HG02588 (cell line): ENCODE measurements at regions not wholly inside any gene's neighbourhood (a gene's known extent, or its start where the extent isn't known, plus 50 kb on each side); places are given as distances from the start of the nearest gene placed in this dataset.
"Not testable (repeated sequence)": the region's sequence is repeated elsewhere in the genome, so short reads cannot be mapped to it uniquely, and the experiment has no call there.

Experiments used
- ATAC-seq: cut with Tn5 transposase; IDR thresholded peaks from one replicate; pipeline ENCODE4 v1.9.1; 2021; ENCODE audit warnings: mild to moderate bottlenecking, moderate library complexity; ENCODE audit not compliant: unreplicated experiment

DNA sequence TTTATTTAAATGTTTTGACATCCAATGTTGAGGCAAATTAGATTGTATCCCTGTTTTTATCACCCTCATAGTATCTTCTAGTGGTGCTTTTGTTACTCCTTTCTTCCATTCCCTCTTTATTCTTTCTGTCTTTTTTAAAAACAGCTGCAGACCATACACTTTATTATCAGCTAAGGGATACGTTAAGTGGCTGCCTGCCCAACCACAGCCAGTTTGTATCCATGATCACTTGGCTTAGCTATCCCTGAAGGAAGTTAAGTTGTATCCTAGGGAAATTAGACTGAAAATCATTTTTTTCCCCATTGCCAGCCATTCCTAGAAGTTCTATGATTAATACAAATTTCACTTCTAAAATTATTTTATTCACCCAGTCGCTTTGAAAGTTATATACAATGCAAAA is 1032.7 kb downstream of the NR2F1-AS1 start:
- ATAC-seq = no peak

DNA sequence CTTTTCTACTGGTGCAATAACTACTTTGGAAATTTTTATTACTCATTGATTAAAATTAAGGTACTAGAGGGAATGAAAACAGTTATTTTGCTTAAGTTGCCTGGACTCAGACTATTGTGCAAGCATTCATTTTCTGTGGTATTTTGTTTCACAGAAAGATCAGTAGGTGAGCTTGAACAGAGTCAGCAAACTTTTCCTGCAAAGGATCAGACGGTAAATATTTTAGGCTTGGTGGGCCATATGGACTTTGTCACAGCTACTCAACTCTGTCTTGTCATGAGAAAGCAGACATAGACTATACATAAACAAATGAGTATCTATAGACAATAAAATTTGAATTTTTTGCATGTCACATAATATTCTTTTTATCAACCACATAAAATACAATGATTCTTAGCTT is 1036.4 kb downstream of the NR2F1-AS1 start:
- no peak for ATAC-seq

DNA sequence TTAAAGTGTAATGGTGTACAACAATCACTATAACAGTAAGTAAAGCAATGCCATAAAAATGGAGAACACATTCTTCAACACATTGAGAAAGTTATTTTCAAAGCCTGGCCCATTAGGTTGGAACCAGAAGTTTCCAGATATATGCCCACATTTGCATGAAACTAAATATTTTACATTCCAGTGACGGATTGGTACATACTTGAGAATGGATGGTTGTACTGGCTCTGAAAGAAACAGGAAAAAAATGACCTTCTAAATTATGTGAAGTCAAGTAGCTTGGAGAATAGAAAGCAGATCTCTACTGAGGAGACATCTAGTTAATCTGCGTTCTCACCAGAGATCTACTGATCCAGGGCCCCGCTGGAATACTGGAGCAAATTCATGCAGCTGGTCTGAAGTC is 1037.0 kb downstream of the NR2F1-AS1 start:
- ATAC-seq = no peak

DNA sequence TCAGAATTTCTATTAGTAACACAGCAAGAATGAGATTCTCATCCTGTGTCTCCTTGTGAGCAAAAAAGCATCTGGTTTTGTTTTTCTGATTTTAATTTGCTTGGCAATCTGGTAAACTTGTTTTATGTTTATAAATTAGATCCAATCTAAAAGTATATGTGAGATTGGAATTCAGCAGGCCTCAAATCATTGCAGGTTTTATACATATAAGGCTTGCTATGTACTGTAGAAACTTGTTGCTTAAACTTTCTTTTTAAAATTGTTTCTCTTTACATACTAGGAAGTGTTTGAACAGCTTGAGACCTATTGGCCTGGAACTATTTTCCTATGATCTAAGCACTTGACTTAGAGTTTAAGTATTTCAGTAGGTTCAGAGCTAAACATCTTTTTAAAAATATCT is 1037.8 kb downstream of the NR2F1-AS1 start:
- no peak for ATAC-seq

- ATAC-seq = not testable (repeated sequence)
Observed at GRCh38 chr5:92542017-92542416, 1039.0 kb downstream of the NR2F1-AS1 start.

DNA sequence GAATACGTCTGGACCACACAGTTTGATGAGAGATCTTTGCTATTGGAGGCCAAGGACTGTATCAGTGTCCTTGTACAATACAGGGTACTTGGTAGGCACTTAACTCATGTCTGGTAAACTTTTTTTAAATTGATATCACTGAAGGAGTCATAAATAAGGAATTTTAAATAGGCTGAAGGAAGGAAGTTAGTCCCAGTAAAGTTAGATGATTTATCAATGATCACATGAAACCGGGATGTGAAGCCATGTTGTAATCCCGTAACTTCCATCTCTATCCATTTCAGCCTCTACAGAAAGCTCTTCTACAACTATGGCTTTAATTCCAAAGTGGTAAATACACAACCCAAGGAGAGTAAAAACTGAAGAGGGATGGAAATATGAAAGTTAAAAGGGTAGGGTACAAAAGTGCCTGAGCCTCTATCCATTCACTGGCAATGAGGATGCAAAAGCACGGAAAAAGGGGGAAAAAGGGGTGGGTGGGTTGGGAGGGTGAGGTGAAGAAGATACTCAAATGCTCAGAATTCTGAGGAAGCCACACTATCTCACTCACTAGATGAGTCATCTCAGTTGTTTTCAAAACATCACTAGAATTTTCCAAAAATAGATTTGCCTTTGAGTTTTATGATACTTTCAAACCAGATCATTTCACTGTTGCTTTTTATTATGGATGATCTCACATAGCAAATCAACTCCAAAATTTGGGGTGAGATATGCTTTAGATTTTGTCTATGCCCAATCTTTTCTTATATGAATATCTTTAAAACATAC is 1053.5 kb downstream of the NR2F1-AS1 start:
- ATAC-seq = no peak

GRCh38 chr5:92525131-92525530 is 1055.9 kb downstream of the NR2F1-AS1 start:
- no peak for ATAC-seq

GRCh38 chr5:92519811-92520632 is 1061.0 kb downstream of the NR2F1-AS1 start:
- no peak for ATAC-seq

DNA sequence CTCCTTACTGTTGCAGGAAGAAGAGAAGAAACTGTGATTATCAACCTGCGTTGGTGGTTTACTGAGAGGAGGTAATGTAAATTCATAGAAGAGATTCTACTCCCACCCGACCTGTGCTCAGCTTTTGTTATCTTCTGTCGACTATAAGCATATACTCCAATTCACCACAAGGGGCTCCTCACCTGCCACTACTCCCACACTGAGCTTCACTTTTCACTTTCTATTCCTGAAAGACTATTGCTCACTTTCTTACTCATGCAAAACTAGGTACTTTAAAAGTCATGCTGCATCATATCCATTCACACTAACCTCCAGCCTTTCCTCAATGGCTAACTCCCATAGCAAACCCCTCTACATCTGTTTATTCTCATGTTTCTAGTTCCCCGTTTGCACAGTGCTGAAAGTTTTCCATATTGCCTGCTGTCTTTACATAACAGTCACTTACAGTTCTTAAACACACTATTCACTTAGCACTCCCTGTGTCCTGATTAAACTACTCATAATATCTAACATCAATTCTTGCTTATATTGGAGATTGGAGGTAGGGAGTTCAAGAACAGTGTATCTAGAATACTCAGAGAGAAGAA is 1062.6 kb downstream of the NR2F1-AS1 start:
- peak; percentile 100 for ATAC-seq

DNA sequence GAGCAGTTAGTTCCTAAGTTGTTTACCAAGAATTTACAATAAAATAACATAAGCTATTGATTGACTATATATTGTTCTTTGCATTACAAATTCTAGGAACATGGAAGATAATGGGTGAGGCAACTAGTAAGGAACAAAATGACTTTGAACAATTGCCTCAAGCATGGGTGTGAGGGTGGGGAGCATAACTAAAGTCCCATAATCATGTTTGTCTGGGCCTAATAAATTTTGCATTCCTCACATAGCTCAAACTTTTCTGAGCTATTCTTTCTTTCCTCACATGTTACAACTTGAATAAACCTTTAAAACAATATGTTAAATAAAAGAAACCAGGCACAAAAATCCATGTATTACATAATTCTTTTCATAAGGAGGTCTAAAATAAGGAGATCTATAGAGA is 1066.1 kb downstream of the NR2F1-AS1 start:
- ATAC-seq = no peak

DNA sequence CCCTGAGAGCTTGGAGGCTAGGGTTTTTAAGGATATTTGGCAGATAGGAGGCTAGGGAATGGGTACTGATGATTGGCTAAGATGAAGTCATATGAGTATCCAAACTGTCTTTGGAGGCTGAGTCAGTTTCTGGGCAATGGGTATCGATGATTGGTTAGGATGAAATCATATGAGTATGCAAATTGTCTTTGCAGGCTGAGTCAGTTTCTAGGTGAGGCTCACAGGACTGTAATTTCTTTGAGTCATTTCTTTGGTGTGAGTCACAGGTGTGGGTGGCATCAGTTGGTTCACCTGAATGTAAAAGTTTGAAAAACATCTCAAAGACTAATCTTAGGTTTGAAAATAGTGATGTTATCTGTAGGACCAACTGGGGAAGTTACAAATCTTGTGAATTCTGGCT is 1068.0 kb downstream of the NR2F1-AS1 start:
- no peak for ATAC-seq

- ATAC-seq = no peak
Observed at GRCh38 chr5:92508271-92508670, 1072.7 kb downstream of the NR2F1-AS1 start.

DNA sequence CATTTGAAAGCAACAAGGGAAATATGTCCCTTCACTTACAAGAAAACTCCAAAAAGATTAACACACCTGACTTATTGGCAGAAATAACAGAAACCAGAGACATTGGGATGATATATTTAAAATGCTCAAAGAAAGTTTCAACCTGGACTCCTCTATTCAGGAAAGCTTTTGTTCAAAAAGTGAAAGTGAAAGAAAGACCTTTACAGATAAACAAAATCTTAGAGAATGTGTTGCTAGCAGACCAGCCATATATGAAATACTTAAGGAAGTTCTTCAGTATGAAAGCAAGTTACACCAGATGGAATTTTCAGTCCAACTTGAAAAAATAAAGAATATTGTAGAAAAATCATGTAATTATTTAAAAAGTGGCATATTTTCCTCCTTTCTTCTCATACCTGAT is 1075.1 kb downstream of the NR2F1-AS1 start:
- no peak for ATAC-seq

DNA sequence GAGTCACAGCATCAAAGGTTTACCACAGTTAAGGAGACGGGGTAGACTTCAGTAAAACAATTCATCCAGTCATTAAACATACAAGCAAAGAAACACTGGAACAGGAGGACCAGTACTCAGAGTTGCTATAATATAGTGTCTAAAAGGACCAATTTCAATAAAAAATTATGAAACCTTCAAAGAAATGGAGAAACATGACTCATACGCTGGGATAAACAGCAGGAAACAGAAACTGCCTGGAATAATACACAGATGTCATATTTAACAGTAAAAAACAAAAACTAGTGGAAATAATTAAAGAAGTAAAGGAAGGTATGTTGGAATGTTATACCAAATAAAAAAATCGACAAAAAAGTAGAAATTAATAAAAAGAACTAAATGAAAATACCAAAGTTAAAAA is 1075.9 kb downstream of the NR2F1-AS1 start:
- no peak for ATAC-seq

DNA sequence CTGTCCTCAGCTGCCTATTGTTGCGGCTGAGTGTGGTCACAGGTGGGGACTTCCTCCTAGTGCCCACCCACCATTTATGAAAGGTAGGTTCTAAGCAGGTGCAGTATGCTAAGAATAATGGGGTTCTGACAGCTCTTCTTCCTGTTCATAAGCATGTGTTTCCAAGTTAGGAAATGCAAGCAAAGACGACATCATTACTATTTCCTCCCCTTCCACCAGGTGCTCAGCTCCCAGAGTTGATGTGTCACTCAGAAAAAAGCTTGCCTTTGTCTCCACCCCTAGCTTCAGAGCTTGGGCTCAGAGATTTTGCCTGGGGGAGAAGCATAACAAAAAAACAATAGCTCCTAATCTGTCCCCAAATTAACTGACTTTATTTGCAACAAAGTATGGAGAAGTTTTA is 1076.7 kb downstream of the NR2F1-AS1 start:
- ATAC-seq = no peak

- ATAC-seq = no peak
Observed at GRCh38 chr5:92500752-92501151, 1080.3 kb downstream of the NR2F1-AS1 start.

DNA sequence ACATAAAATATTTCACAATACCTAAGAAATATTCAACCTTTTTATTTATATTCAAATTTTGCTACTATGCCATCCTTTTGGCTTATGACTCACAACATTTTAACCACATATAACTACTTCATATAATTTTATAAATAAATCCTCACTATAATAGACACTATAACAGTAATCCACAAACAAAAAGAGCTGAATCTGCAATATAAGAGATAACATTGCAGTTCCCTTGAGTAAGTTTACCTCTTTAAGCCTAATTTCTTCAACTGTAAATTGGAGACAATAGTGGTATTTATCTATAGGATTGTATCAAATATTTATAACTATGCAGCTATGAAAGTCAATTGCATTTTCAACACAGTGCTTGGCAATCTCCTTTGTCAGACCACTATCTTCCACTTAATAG is 1084.5 kb downstream of the NR2F1-AS1 start:
- ATAC-seq = no peak

DNA sequence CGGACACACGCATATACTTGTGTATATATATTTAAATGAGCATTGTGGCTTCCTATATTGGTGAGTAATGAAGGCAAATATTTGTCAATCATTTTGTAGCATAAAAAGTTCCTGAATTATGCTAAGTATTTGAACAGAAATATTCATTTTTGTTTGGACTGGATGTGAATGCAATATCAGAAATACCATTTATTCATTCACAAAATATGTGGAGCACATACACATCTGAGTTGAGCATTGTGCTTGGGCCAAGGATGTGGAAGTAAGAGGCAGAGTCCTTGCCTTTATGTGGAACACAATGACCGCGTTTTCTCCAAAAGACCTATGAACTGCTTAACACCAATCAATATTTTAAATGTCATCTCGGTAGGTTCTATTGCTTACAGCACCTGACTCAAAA is 1086.5 kb downstream of the NR2F1-AS1 start:
- ATAC-seq = no peak

DNA sequence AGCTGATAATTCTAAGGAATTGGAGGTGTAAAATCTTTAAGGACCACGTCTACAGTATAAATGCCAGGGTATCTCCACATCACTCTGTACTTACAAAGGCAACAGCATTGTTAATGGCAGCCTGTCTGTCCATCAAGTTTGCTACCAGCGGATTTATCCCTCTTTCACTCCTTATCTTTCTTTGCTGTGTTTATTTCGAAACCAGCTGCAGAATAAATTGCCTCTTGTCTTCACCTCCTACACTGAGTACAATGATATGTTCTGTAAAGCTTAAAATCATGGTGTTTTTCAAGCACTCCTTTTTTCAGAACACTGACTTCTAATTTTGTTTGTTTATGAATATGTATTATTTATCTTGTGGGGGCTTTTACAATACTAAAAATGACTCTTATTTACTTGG is 1088.1 kb downstream of the NR2F1-AS1 start:
- no peak for ATAC-seq

- ATAC-seq = no peak
Observed at GRCh38 chr5:92484484-92484883, 1096.5 kb downstream of the NR2F1-AS1 start.

GRCh38 chr5:92472981-92473566 is 1090.0 kb upstream of the ARRDC3 start:
- no peak for ATAC-seq

GRCh38 chr5:92471861-92472260 is 1088.7 kb upstream of the ARRDC3 start:
- no peak for ATAC-seq
